ENCODE measurements at regions not wholly inside any gene's neighbourhood (a gene's known extent, or its start where the extent isn't known, plus 50 kb on each side); places are given as distances from the start of the nearest gene placed in this dataset.

GRCh38 chr19:31770223-31770622 is 421.0 kb upstream of the TSHZ3 start (continued):
- peak; percentile 72 for TF ChIP-seq CEBPB (IDR thresholded peaks at IDR 0.05; ENCODE audit: borderline replicate concordance, low read depth, low read length)

- no peak for FAIRE-seq
- BruUV-seq (replicated peaks), result no TSS peak
- in situ Hi-C loops (cut with HindIII; ENCODE audit: extremely low pct_ligation_motif_present, low pct_unique_long_range_greater_than_20kb), result no loop called here
Measured at GRCh38 chr19:31772915-31773314, 423.7 kb upstream of the TSHZ3 start.

More at GRCh38 chr19:31772915-31773314, 423.7 kb upstream of the TSHZ3 start:
- ChIA-PET CTCF (ENCODE audit: low intra/inter-chr PET ratio, low total read pairs) (no interaction called here), POLR2A (no interaction called here)
- DNase-seq (ENCODE audit: low spot score), result no peak
- WGBS (ENCODE audit: low lambda C conversion rate), result 19% methylated on average over 4 of the region's 5 CpGs
- Histone ChIP-seq H3K27ac (ENCODE audit: extremely low read length, insufficient read depth, low read length) (no peak overlapping the region), H2AFZ (ENCODE audit: low read length) (no peak overlapping the region), H3K9me3 (ENCODE audit: low read length) (peaks cover 90% of the 10 kb centered on the region), H3K27me3 (ENCODE audit: control insufficient read depth in 1 of 2, insufficient read depth in 2 of 2, low read length in 2 of 2) (no peaks in the 10 kb centered on the region), H3K9ac (ENCODE audit: insufficient read depth, low read depth, low read length) (no peak overlapping the region), H3K79me2 (ENCODE audit: insufficient read depth, low read length) (no peaks in the 10 kb centered on the region), H3K4me2 (ENCODE audit: low read depth, low read length) (no peak overlapping the region), H3K4me1 (ENCODE audit: insufficient read depth, low read length) (no peaks in the 10 kb centered on the region), H3K4me3 (replicated peaks in 1 of 3; ENCODE audit: insufficient read depth in 1 of 3, low read depth in 2 of 3, low read length in 3 of 3) (no peak overlapping the region), H4K20me1 (ENCODE audit: insufficient read depth, low read length) (no peaks in the 10 kb centered on the region), H3K36me3 (replicated peaks in 1 of 2; ENCODE audit: control insufficient read depth in 1 of 2, insufficient read depth in 2 of 2, low read length in 2 of 2) (no peaks in the 10 kb centered on the region)
- no peak for ATAC-seq
- no peak for TF ChIP-seq SRSF1 (optimal IDR thresholded peaks at IDR 0.05; ENCODE audit: low read depth, low read length)
- no peak for TF ChIP-seq TIGD3 (CRISPR knock-in tag; IDR thresholded peaks at IDR 0.05; ENCODE audit: borderline replicate concordance)
- no peak for TF ChIP-seq HNRNPUL1 (IDR thresholded peaks at IDR 0.05; ENCODE audit: low read depth, low read length)
- no peak for TF ChIP-seq MLXIP (CRISPR knock-in tag; IDR thresholded peaks at IDR 0.05; ENCODE audit: borderline replicate concordance)
- TF ChIP-seq FOSL2 (CRISPR knock-in tag; IDR thresholded peaks at IDR 0.05), result no peak
- TF ChIP-seq SP2 (CRISPR knock-in tag; IDR thresholded peaks at IDR 0.05), result no peak
- TF ChIP-seq ZNF12 (CRISPR knock-in tag; IDR thresholded peaks at IDR 0.05), result no peak
- TF ChIP-seq HNRNPLL (IDR thresholded peaks at IDR 0.05; ENCODE audit: low read depth, low read length, poor library complexity, severe bottlenecking), result no peak
- no peak for TF ChIP-seq E2F1 (CRISPR knock-in tag; IDR thresholded peaks at IDR 0.05)
- TF ChIP-seq DNMT3B (CRISPR knock-in tag; conservative IDR thresholded peaks at IDR 0.05), result no peak
- no peak for TF ChIP-seq TARDBP (CRISPR knock-in tag; IDR thresholded peaks at IDR 0.05)
- no peak for TF ChIP-seq ZFX (CRISPR knock-in tag; IDR thresholded peaks at IDR 0.05; ENCODE audit: low read depth)
- TF ChIP-seq ZNF382 (CRISPR knock-in tag; IDR thresholded peaks at IDR 0.05; ENCODE audit: borderline replicate concordance), result no peak
- TF ChIP-seq GRHL1 (CRISPR knock-in tag; conservative IDR thresholded peaks at IDR 0.05), result no peak
- TF ChIP-seq ZNF589 (CRISPR knock-in tag; conservative IDR thresholded peaks at IDR 0.05), result no peak
- TF ChIP-seq MZF1 (CRISPR knock-in tag; IDR thresholded peaks at IDR 0.05; ENCODE audit: borderline replicate concordance), result no peak
- intact Hi-C loops (cut with micrococcal nuclease; ENCODE audit: unreplicated experiment), result no loop called here

Measured in HepG2 (cell line).